ENCODE measurements at regions not wholly inside any gene's neighbourhood (a gene's known extent, or its start where the extent isn't known, plus 50 kb on each side); places are given as distances from the start of the nearest gene placed in this dataset.
A peak's percentile ranks its signal among the peaks of the same experiment; 100 is the strongest.

- peak overlapping the region in 1 of 2 experiments; percentile 3; a peak in 1 of 6 replicates for H3K27ac ChIP-seq
- TF ChIP-seq TP53 (CRISPR knock-in tag; IDR thresholded peaks at IDR 0.05) = no peak
- no peak for TF ChIP-seq CBX2 (IDR thresholded peaks at IDR 0.05; ENCODE audit: borderline replicate concordance, low read depth)
- TF ChIP-seq, protein P1, sequence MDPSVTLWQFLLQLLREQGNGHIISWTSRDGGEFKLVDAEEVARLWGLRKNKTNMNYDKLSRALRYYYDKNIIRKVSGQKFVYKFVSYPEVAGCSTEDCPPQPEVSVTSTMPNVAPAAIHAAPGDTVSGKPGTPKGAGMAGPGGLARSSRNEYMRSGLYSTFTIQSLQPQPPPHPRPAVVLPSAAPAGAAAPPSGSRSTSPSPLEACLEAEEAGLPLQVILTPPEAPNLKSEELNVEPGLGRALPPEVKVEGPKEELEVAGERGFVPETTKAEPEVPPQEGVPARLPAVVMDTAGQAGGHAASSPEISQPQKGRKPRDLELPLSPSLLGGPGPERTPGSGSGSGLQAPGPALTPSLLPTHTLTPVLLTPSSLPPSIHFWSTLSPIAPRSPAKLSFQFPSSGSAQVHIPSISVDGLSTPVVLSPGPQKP (IDR thresholded peaks at IDR 0.05; ENCODE audit: low read depth, low read length) = no peak
- no peak for TF ChIP-seq RFX5 (IDR thresholded peaks at IDR 0.05)
- TF ChIP-seq ZNF302 (CRISPR knock-in tag; IDR thresholded peaks at IDR 0.05) = no peak
- TF ChIP-seq, protein P2, sequence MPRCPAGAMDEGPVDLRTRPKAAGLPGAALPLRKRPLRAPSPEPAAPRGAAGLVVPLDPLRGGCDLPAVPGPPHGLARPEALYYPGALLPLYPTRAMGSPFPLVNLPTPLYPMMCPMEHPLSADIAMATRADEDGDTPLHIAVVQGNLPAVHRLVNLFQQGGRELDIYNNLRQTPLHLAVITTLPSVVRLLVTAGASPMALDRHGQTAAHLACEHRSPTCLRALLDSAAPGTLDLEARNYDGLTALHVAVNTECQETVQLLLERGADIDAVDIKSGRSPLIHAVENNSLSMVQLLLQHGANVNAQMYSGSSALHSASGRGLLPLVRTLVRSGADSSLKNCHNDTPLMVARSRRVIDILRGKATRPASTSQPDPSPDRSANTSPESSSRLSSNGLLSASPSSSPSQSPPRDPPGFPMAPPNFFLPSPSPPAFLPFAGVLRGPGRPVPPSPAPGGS (IDR thresholded peaks at IDR 0.05) = no peak
- no peak for TF ChIP-seq TFCP2L1 (CRISPR knock-in tag; IDR thresholded peaks at IDR 0.05)
- no peak for TF ChIP-seq POLR2A (IDR thresholded peaks at IDR 0.05; ENCODE audit: low read length)
- no peak for TF ChIP-seq CEBPB (IDR thresholded peaks at IDR 0.05)
- TF ChIP-seq JUN (IDR thresholded peaks at IDR 0.05) = no peak
- TF ChIP-seq FOSL2 (IDR thresholded peaks at IDR 0.05) = no peak
- TF ChIP-seq FOSL2 (CRISPR knock-in tag; IDR thresholded peaks at IDR 0.05) = no peak
- TF ChIP-seq ZC3H11A (IDR thresholded peaks at IDR 0.05) = no peak
- no peak for TF ChIP-seq GATA3 (IDR thresholded peaks at IDR 0.05; ENCODE audit: borderline replicate concordance)
- TF ChIP-seq EP300 (IDR thresholded peaks at IDR 0.05) = no peak
- TF ChIP-seq, protein P3, sequence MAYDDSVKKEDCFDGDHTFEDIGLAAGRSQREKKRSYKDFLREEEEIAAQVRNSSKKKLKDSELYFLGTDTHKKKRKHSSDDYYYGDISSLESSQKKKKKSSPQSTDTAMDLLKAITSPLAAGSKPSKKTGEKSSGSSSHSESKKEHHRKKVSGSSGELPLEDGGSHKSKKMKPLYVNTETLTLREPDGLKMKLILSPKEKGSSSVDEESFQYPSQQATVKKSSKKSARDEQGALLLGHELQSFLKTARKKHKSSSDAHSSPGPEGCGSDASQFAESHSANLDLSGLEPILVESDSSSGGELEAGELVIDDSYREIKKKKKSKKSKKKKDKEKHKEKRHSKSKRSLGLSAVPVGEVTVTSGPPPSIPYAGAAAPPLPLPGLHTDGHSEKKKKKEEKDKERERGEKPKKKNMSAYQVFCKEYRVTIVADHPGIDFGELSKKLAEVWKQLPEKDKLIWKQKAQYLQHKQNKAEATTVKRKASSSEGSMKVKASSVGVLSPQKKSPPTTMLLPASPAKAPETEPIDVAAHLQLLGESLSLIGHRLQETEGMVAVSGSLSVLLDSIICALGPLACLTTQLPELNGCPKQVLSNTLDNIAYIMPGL (CRISPR knock-in tag; IDR thresholded peaks at IDR 0.05; ENCODE audit: borderline replicate concordance) = no peak
- TF ChIP-seq MAZ (IDR thresholded peaks at IDR 0.05; ENCODE audit: borderline replicate concordance, low read depth, low read length) = no peak
- ChIA-PET POLR2A (no interaction called here), CTCF (interaction anchor here (1.1 to 1.5 kb wide), 2 partner anchors 11 to 12 kb away, joined by 3 to 4 read pairs; no protein-coding TSS in a partner anchor)
- 74% methylated on average over 6 of the region's 6 CpGs for WGBS (ENCODE audit: missing lambda C conversion rate)
- no peak for ATAC-seq
- no peak for FAIRE-seq
- no peak overlapping the region for H3K4me2 ChIP-seq
- no peak overlapping the region for H3K4me3 ChIP-seq
- H3K9me3 ChIP-seq = no peaks in the 10 kb centered on the region
- no peaks in the 10 kb centered on the region for H3K4me1 ChIP-seq
- no peak for DNase-seq (ENCODE audit: low read depth in 1 of 2, low spot score in 1 of 2)
Observed at GRCh38 chr10:8400151-8400550, 345.7 kb downstream of the GATA3 start.

GRCh38 chr10:8400892-8401291, 346.4 kb downstream of the GATA3 start:
- WGBS (ENCODE audit: missing lambda C conversion rate) = 54% methylated on average over 3 of the region's 3 CpGs
- FAIRE-seq (no peak), DNase-seq (ENCODE audit: low read depth in 1 of 2, low spot score in 1 of 2) (no peak), ATAC-seq (no peak)
- no peak for TF ChIP-seq MAX (IDR thresholded peaks at IDR 0.05)
- TF ChIP-seq ZFP36 (IDR thresholded peaks at IDR 0.05; ENCODE audit: borderline replicate concordance, partially characterized antibody) = no peak
- no peak for TF ChIP-seq POLR2AphosphoS2 (conservative IDR thresholded peaks at IDR 0.05; ENCODE audit: low read length)
- TF ChIP-seq HDAC2 (IDR thresholded peaks at IDR 0.05) = no peak
- TF ChIP-seq, protein P3 (CRISPR knock-in tag; IDR thresholded peaks at IDR 0.05; ENCODE audit: borderline replicate concordance) = no peak
- no peak for TF ChIP-seq NPAS2 (CRISPR knock-in tag; IDR thresholded peaks at IDR 0.05; ENCODE audit: borderline replicate concordance)
- TF ChIP-seq TP53 (CRISPR knock-in tag; IDR thresholded peaks at IDR 0.05) = no peak
- TF ChIP-seq GATA3 (IDR thresholded peaks at IDR 0.05; ENCODE audit: borderline replicate concordance) = no peak
- TF ChIP-seq RNF2 (IDR thresholded peaks at IDR 0.05; ENCODE audit: borderline replicate concordance, low read depth) = no peak
- TF ChIP-seq JUN (IDR thresholded peaks at IDR 0.05) = no peak
- TF ChIP-seq KDM5A (IDR thresholded peaks at IDR 0.05) = no peak
- TF ChIP-seq FOSL2 (IDR thresholded peaks at IDR 0.05) = no peak
- no peak for TF ChIP-seq FOSL2 (CRISPR knock-in tag; IDR thresholded peaks at IDR 0.05)
- TF ChIP-seq ZNF302 (CRISPR knock-in tag; IDR thresholded peaks at IDR 0.05) = no peak
- TF ChIP-seq CHD4 (IDR thresholded peaks at IDR 0.05; ENCODE audit: borderline replicate concordance) = no peak
- no peak for TF ChIP-seq ZC3H11A (IDR thresholded peaks at IDR 0.05)
- H3K4me1 ChIP-seq = no peaks in the 10 kb centered on the region
- CTCF ChIA-PET = interaction anchor here (1.1 kb wide), 1 partner anchor 10 kb away, joined by 3 read pairs; no protein-coding TSS in a partner anchor
- no peak overlapping the region for H3K27ac ChIP-seq
- no peaks in the 10 kb centered on the region for H3K9me3 ChIP-seq
- no peak overlapping the region for H3K4me3 ChIP-seq
- H3K4me2 ChIP-seq = no peak overlapping the region
- POLR2A ChIA-PET = no interaction called here
